Thyroid gland (tissue), 4 donors: ENCODE measurements at regions not wholly inside any gene's neighbourhood (a gene's known extent, or its start where the extent isn't known, plus 50 kb on each side); places are given as distances from the start of the nearest gene placed in this dataset.

ENCODE experiments used
- DNase-seq, 2 donors: peaks; one replicate each; pipeline ENCODE4 v3.0.0-alpha.2; 2019
- H3K27ac ChIP-seq, 3 donors: fragments of 200-600 bp; sonication (generic); 1 replicate in 2 of 3; 2 replicates in 1 of 3; pipeline ENCODE4 v1.5.1; 2016 to 2019; ENCODE audit warnings: mild to moderate bottlenecking in 1 of 3, moderate library complexity in 1 of 3
- H3K27me3 ChIP-seq: fragments of 200-600 bp; sonication (generic); one replicate; pipeline ENCODE4 v1.5.1; 2019
- H3K36me3 ChIP-seq, 2 donors: fragments of 200-600 bp; sonication (generic); one replicate each; pipeline ENCODE4 v1.5.1; 2016 to 2019
- H3K4me1 ChIP-seq, 2 donors: fragments of 200-600 bp; sonication (generic); one replicate each; pipeline ENCODE4 v1.5.1; 2017 to 2019
- H3K4me3 ChIP-seq, 3 donors: fragments of 200-600 bp; sonication (generic); replicated peaks in 1 of 3; 1 replicate in 2 of 3; 2 replicates in 1 of 3; pipeline ENCODE4 v1.5.1; 2016; ENCODE audit warnings: mild to moderate bottlenecking in 1 of 3
- H3K9me3 ChIP-seq: fragments of 200-600 bp; sonication (generic); one replicate; pipeline ENCODE4 v1.5.1; 2017
- CTCF ChIP-seq, 6 experiments: fragments of 200-600 bp in 3 of 6; fragments of 450-650 bp in 3 of 6; sonication (generic) in 3 of 6; IDR thresholded peaks; one replicate each; pipeline ENCODE4 v1.5.1; 2016 to 2019; ENCODE audit warnings: antibody characterized with exemption in 6 of 6, mild to moderate bottlenecking in 2 of 6, inconsistent platforms in 1 of 6, moderate library complexity in 1 of 6
- POLR2A ChIP-seq, 2 donors: fragments of 450-650 bp; IDR thresholded peaks; one replicate each; pipeline ENCODE4 v1.6.1; 2017; ENCODE audit warnings: antibody characterized with exemption in 2 of 2, mild to moderate bottlenecking in 2 of 2, moderate library complexity in 1 of 2
- WGBS, 2 donors: methylation state at CpG; one replicate each; pipeline ENCODE4 v1.1.5; 2017; 5-methylcytosine and 5-hydroxymethylcytosine counted together
- intact Hi-C: fragments of 100-400 bp; cut with DNase I; formaldehyde crosslinking; loops from one replicate; pipeline ENCODE4 v1.15.1; 2023

GRCh38 chr7:120023494-120024167, 249.3 kb upstream of the KCND2 start:
- no peak overlapping the region for H3K4me3 ChIP-seq
- intact Hi-C loops = no loop called here
- DNase-seq = no peak
- H3K4me1 ChIP-seq = no peaks in the 10 kb centered on the region
- H3K27me3 ChIP-seq = no peaks in the 10 kb centered on the region
- H3K27ac ChIP-seq = no peak overlapping the region
- no peaks in the 10 kb centered on the region for H3K9me3 ChIP-seq
- WGBS, 2 donors = 78 to 88% methylated on average over 4 of the region's 4 CpGs
- no peak for TF ChIP-seq POLR2A (IDR thresholded peaks at IDR 0.05)
- no peak for TF ChIP-seq CTCF (IDR thresholded peaks at IDR 0.05)
- no peaks in the 10 kb centered on the region for H3K36me3 ChIP-seq

DNA sequence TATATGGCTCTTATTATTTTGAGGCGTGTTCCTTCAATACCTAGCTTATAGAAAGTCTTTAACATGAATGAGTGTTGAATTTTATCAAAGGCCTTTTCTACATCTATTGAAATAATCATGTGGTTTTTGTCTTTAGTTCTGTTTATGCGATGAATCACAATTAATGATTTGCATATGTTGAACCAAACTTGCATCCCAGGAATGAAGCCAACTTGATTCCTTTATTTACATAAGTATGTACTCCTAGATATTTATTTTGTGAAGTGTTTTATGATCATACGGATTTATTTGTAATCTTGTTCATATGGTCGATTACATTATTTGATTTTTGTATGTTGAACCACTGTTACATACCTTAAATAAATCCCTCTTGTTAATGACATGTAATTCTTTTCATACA, 244.3 kb upstream of the KCND2 start:
- Histone ChIP-seq H3K9me3 (no peaks in the 10 kb centered on the region), H3K27me3 (no peaks in the 10 kb centered on the region), H3K4me3 (no peak overlapping the region), H3K27ac (no peak overlapping the region), H3K36me3 (no peaks in the 10 kb centered on the region), H3K4me1 (no peaks in the 10 kb centered on the region)
- TF ChIP-seq POLR2A (IDR thresholded peaks at IDR 0.05) (no peak), CTCF (IDR thresholded peaks at IDR 0.05) (no peak)
- intact Hi-C loops = no loop called here
- no peak for DNase-seq
- whole genome bisulfite sequencing, 2 donors = 85 to 88% methylated on average over 4 of the region's 4 CpGs

- no peak for DNase-seq
- intact Hi-C loops = no loop called here
- Histone ChIP-seq H3K36me3 (no peaks in the 10 kb centered on the region), H3K4me3 (no peak overlapping the region), H3K27me3 (no peaks in the 10 kb centered on the region), H3K4me1 (no peaks in the 10 kb centered on the region), H3K27ac (no peak overlapping the region), H3K9me3 (no peaks in the 10 kb centered on the region)
- 60 to 81% methylated on average over 1 of the region's 1 CpG for whole genome bisulfite sequencing, 2 donors
- TF ChIP-seq CTCF (IDR thresholded peaks at IDR 0.05) = no peak
- no peak for TF ChIP-seq POLR2A (IDR thresholded peaks at IDR 0.05)
Measured at GRCh38 chr7:120030876-120031275, 242.1 kb upstream of the KCND2 start.

GRCh38 chr7:120033114-120033513, 239.9 kb upstream of the KCND2 start:
- H3K27ac ChIP-seq = no peak overlapping the region

More at GRCh38 chr7:120033114-120033513, 239.9 kb upstream of the KCND2 start:
- TF ChIP-seq CTCF (IDR thresholded peaks at IDR 0.05) (no peak), POLR2A (IDR thresholded peaks at IDR 0.05) (no peak)
- H3K9me3 ChIP-seq = no peaks in the 10 kb centered on the region
- H3K27me3 ChIP-seq = no peaks in the 10 kb centered on the region
- 60 to 74% methylated on average over 2 of the region's 2 CpGs for WGBS, 2 donors
- intact Hi-C loops = no loop called here
- no peaks in the 10 kb centered on the region for H3K4me1 ChIP-seq
- DNase-seq = no peak
- H3K36me3 ChIP-seq = no peaks in the 10 kb centered on the region
- no peak overlapping the region for H3K4me3 ChIP-seq
